Fibroblast of lung (primary cell): ENCODE measurements at regions not wholly inside any gene's neighbourhood (a gene's known extent, or its start where the extent isn't known, plus 50 kb on each side); places are given as distances from the start of the nearest gene placed in this dataset.

Source experiments
- DNase-seq, 2 donors: peaks; one replicate each; pipeline versions ENCODE4 v3.0.0 to v3.0.0-alpha.2; 2010; ENCODE audit warnings: low read depth in 2 of 2
- H2AFZ ChIP-seq: 2 replicates; pipeline ENCODE4 v1.5.1; 2012; ENCODE audit warnings: low read length, control low read depth, inconsistent platforms
- H3K27ac ChIP-seq: 2 replicates; pipeline ENCODE4 v1.5.1; 2011; ENCODE audit warnings: low read length, control low read depth; ENCODE audit not compliant: insufficient read depth
- H3K27me3 ChIP-seq: 2 replicates; pipeline ENCODE4 v1.5.1; 2011; ENCODE audit warnings: mild to moderate bottlenecking, low read length; ENCODE audit not compliant: control insufficient read depth, insufficient read depth
- H3K36me3 ChIP-seq: 2 replicates; pipeline ENCODE4 v1.5.1; 2011; ENCODE audit warnings: low read length; ENCODE audit not compliant: control insufficient read depth, insufficient read depth
- H3K4me1 ChIP-seq: 2 replicates; pipeline ENCODE4 v1.5.1; 2011; ENCODE audit warnings: low read length; ENCODE audit not compliant: control insufficient read depth, insufficient read depth; ENCODE audit errors: extremely low read depth
- H3K4me2 ChIP-seq: 2 replicates; pipeline ENCODE4 v1.5.1; 2011; ENCODE audit warnings: low read length, control low read depth; ENCODE audit not compliant: insufficient read depth; ENCODE audit errors: extremely low read depth
- H3K4me3 ChIP-seq, 4 experiments: fragments of 200-600 bp in 1 of 4; sonication (generic) in 1 of 4; replicated peaks in 1 of 4; 2 replicates each; pipeline ENCODE4 v1.5.1; 2011 to 2016; ENCODE audit warnings: low read length in 4 of 4, low read depth in 3 of 4, mild to moderate bottlenecking in 3 of 4, control low read depth in 2 of 4, inconsistent platforms in 1 of 4, mixed read lengths in 1 of 4; ENCODE audit not compliant: insufficient read depth in 1 of 4; ENCODE audit errors: control extremely low read depth in 1 of 4
- H3K79me2 ChIP-seq: 2 replicates; pipeline ENCODE4 v1.5.1; 2012; ENCODE audit warnings: mild to moderate bottlenecking, low read length, inconsistent platforms; ENCODE audit not compliant: control insufficient read depth, insufficient read depth
- H3K9ac ChIP-seq: 2 replicates; pipeline ENCODE4 v1.5.1; 2011; ENCODE audit warnings: mild to moderate bottlenecking, low read length, control low read depth; ENCODE audit not compliant: insufficient read depth
- H3K9me3 ChIP-seq: 2 replicates; pipeline ENCODE4 v1.5.1; 2012; ENCODE audit warnings: low read depth, low read length; ENCODE audit not compliant: control insufficient read depth, insufficient read depth
- H4K20me1 ChIP-seq: 2 replicates; pipeline ENCODE4 v1.5.1; 2011; ENCODE audit warnings: low read length; ENCODE audit not compliant: control insufficient read depth, insufficient read depth; ENCODE audit errors: extremely low read depth
- CTCF ChIP-seq, 2 donors: IDR thresholded peaks in 1 of 2; conservative IDR thresholded peaks in 1 of 2; 1 replicate in 1 of 2; 2 replicates in 1 of 2; pipeline ENCODE4 v1.5.1; 2011 to 2012; ENCODE audit warnings: low read length in 2 of 2, control low read depth in 1 of 2, inconsistent platforms in 1 of 2, low read depth in 1 of 2, mild to moderate bottlenecking in 1 of 2
- EZH2 ChIP-seq: IDR thresholded peaks from 2 replicates; pipeline ENCODE4 v1.5.1; 2012; ENCODE audit warnings: low read length, control low read depth, mild to moderate bottlenecking; ENCODE audit errors: missing control alignments

- TF ChIP-seq CTCF (conservative IDR thresholded peaks at IDR 0.05 in 1 of 2, IDR thresholded peaks at IDR 0.05 in 1 of 2; ENCODE audit: low read depth in 1 of 2, low read length in 2 of 2) (no peak), EZH2 (no peak)
- Histone ChIP-seq H3K4me2 (no peak overlapping the region), H3K27me3 (no peaks in the 10 kb centered on the region), H3K9ac (no peak overlapping the region), H4K20me1 (no peaks in the 10 kb centered on the region), H3K79me2 (no peaks in the 10 kb centered on the region), H2AFZ (no peak overlapping the region), H3K9me3 (no peaks in the 10 kb centered on the region), H3K4me3 (no peak overlapping the region), H3K36me3 (no peaks in the 10 kb centered on the region), H3K27ac (no peak overlapping the region), H3K4me1 (no peaks in the 10 kb centered on the region)
- no peak for DNase-seq
Observed at GRCh38 chr1:194870860-194871259, 1684.4 kb upstream of the B3GALT2 start.

- no peak overlapping the region for H3K4me2 ChIP-seq
- no peak for DNase-seq
- no peaks in the 10 kb centered on the region for H3K36me3 ChIP-seq
- TF ChIP-seq EZH2 (no peak), CTCF (conservative IDR thresholded peaks at IDR 0.05 in 1 of 2, IDR thresholded peaks at IDR 0.05 in 1 of 2; ENCODE audit: low read depth in 1 of 2, low read length in 2 of 2) (no peak)
- no peaks in the 10 kb centered on the region for H3K4me1 ChIP-seq
- H3K9ac ChIP-seq = no peak overlapping the region
- no peak overlapping the region for H3K4me3 ChIP-seq
- H2AFZ ChIP-seq = no peak overlapping the region
- no peaks in the 10 kb centered on the region for H3K9me3 ChIP-seq
- H3K27me3 ChIP-seq = no peaks in the 10 kb centered on the region
- H4K20me1 ChIP-seq = no peaks in the 10 kb centered on the region
- H3K27ac ChIP-seq = no peak overlapping the region
- H3K79me2 ChIP-seq = no peaks in the 10 kb centered on the region
Observed at GRCh38 chr1:194866153-194866552, 1679.7 kb upstream of the B3GALT2 start.

- no peak overlapping the region for H3K4me3 ChIP-seq
- no peaks in the 10 kb centered on the region for H3K4me1 ChIP-seq
- H3K36me3 ChIP-seq = no peaks in the 10 kb centered on the region
- H3K9me3 ChIP-seq = no peaks in the 10 kb centered on the region
- H3K4me2 ChIP-seq = no peak overlapping the region
- TF ChIP-seq CTCF (conservative IDR thresholded peaks at IDR 0.05 in 1 of 2, IDR thresholded peaks at IDR 0.05 in 1 of 2; ENCODE audit: low read depth in 1 of 2, low read length in 2 of 2) (no peak), EZH2 (no peak)
- H3K9ac ChIP-seq = no peak overlapping the region
- H4K20me1 ChIP-seq = no peaks in the 10 kb centered on the region
- peak in 1 of 2 donors; percentile 39 for DNase-seq
- H3K79me2 ChIP-seq = no peaks in the 10 kb centered on the region
- no peak overlapping the region for H2AFZ ChIP-seq
- no peak overlapping the region for H3K27ac ChIP-seq
- H3K27me3 ChIP-seq = no peaks in the 10 kb centered on the region
Observed at GRCh38 chr1:194865383-194865782, 1679.0 kb upstream of the B3GALT2 start.
